CD4-positive, alpha-beta T cell treated with Interleukin-2 at 100 ng/mL for 4 hours (primary cell): ENCODE measurements at regions not wholly inside any gene's neighbourhood (a gene's known extent, or its start where the extent isn't known, plus 50 kb on each side); places are given as distances from the start of the nearest gene placed in this dataset.

Source experiments
- DNase-seq: peaks from one replicate; pipeline ENCODE4 v3.0.0-alpha.2; 2020; ENCODE audit warnings: low spot score

DNA sequence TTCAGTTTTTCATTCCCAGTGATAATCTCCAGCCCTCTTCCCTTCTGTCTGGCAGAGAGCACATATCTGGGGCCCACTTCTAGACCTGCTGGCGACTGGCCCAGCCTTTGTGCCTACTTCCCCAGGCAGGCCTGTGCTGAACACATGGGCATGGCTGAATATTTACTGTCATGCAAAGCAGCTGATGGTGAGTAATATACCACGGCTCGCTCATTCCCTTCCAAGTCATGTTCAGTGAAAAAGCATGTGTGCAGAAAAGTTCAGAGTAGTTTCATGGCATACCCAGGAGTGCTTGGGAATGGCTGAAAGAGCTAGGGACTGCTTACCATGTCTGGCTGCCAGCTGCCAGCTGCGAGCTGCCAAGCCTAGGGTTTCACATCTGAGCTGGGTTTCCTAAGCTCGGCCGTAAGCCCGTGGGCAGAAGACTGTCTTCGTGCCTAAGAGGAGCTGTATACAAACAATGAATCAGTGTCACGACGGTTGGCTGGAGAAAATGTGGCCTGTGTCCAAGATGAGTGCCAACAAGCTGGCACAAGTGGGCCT, 179.9 kb upstream of the PELI2 start:
- DNase-seq: no peak

DNA sequence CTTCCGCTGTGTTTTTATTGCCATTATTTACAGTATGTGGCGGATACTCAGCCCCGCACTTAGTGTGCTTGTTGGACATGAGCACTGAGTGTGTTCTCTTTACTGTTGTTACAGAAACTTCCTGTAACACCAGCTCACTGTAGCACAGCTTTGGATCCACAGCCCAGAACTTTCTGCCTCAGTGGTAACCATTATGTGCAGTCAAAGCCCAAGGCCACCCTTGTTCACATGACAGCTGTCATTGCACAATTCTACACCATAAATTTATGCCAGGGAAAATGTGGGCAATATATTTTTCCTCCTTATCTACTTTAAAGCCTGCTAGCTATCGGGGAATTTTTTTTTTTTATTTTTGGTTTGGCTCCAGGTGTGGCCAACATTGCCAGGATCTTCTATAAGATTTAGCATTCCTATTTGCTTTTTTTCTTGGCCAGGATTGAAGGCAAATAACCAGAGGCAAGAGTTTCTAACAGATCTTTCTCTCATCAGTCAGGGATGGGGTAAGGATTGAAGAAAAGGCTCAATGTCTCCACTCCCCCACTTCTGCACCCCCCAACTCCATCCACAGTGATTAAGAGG, 176.0 kb upstream of the PELI2 start:
- no peak for DNase-seq

DNA sequence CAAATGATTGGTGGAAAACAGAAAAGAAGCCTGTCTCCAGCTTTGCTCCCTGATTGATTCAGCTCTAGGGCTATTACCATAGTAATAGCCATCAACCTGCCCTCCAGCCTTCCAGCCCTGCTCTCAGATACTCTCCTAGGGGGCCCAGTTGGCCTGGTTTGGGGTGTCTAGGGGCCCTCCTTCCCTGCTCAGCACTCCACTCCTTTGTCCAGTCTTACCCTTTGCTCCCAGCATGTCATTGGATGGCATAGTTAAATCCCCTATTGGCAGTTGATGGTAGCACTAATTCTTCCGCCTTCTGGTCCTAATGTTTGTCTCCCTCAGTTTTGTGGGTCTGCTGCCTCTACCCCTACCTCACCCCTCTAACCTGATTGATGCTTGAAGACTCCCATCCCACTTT, 175.4 kb upstream of the PELI2 start:
- DNase-seq: no peak

DNA sequence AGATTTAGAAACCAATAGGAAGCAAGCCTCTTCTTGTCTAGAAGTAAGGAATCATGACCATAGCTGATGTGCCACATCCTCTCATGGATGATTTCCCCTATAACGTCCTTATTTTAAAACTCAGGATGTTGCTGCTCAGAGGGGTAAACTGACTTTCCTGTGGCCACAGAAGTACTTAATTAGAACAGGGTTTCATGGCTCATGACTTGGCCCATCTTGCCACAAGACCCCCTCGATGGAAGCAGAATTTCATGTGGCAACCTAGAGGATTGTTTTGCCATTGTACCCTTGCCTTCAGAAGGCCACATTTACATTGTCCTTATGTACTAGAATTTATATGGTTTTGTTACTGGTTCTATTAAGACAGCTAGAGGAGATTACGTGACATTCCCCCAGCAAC, 173.5 kb upstream of the PELI2 start:
- no peak for DNase-seq

DNA sequence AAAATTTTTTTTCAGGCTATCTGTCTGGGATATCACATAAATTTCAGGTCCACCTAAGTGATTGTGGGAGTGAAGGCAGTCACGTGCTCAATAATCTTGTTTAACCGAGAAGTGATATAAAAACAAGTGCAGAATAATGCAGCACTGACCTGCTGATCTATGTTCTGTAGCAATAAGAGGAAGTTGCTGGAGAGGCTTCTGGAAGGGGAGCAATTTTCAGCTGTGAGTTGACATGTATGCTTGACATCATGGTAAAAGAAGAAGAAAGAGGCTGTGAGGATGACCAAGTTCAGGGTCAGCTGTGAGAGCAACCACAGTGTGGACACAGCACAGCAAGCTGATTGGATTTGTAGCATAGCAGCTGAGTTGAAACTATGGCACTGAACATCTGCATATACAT, 172.0 kb upstream of the PELI2 start:
- DNase-seq: no peak

DNA sequence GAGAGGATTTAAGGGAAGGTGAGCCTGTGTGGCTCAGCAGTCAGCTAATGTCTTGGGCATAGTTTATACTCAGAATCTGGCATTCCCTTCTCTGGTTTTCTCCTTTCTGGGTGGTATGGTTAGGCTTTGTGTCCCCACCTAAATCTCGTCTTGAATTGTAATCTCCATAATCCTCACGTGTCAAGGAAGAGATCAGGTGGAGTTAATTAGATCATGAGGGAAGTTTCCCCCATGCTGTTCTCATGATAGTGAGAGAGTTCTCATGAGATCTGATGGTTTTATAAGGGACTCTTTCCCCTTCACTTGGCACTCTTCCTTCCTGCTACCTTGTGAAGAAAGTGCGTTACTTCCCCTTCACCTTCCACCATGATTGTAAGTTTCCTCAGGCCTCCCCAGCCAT, 169.8 kb upstream of the PELI2 start:
- no peak for DNase-seq

DNA sequence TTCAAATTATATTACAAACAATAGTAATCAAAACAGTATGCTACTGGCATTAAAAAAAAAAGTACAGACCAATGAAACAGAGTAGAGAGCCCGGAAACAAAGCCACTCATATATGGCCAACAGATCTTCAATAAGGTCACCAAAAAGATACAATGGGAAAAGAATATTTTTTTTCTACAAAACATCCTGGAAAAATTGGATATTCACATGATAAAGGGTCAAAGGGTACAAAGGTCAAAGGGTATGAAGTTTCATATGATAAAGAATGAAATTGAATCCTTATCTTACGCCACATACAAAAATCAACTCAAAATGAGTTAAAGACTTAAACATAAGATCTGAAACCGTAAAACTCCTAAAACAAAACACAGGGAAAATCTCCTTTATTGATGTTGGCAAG, 168.5 kb upstream of the PELI2 start:
- no peak for DNase-seq

DNA sequence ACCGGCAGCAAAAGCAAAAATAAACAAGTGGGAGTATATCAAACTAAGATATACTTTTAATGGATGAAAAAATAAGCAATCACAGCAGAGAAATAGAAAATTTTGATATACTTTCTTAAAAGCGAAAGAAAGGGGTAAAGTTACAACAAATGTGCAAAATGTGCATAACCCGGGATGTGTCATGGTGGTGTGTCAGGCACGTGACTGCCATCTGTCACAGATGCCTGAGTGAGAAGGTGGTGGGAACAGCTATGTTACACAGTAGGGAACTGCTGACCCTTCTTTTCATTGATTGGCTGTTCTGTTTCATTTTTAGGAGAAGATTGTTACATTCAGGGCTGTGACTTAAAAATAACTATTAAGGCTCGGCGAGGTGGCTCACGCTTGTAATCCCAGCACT, 168.1 kb upstream of the PELI2 start:
- DNase-seq: no peak

DNA sequence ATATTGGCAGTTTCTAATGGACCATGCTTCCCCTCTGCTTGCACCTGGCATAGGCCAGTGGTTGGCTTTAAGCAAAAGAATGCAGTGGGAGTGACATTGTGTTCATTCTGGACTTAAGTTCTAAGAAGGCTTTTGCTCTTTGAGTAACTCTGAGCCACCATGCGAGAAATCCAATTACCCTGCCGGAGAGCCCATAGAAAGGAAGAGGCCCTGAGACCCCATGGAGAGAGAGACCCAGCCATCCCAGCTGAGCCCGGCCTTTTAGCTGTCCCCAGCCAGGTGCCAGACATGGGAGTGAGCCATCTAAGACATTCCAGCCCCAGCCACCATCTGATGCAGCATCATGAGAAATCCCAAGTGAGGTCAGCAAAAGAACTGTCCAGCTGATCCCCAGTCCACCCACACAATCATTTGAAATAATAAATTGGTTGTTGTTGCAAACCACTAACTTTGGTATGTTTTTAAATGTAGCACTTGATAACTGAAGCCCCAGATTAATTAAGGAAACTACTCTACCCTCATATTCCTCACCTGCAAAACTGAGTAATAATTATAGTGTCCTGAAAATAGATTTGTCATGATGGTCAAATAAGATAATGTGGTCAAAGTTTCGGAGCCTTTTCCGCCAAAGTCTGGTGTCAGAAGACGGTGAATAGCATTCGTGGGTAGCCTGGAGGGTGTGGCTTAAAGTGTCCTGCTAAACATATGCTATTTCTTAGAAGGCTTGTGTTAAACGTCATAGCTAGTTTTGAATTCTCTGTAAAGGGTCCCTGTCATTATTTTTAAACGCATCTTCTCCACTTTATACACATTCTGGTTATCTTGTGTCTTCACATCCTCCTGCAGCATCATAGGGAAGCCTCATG, 166.6 kb upstream of the PELI2 start:
- DNase-seq: no peak

DNA sequence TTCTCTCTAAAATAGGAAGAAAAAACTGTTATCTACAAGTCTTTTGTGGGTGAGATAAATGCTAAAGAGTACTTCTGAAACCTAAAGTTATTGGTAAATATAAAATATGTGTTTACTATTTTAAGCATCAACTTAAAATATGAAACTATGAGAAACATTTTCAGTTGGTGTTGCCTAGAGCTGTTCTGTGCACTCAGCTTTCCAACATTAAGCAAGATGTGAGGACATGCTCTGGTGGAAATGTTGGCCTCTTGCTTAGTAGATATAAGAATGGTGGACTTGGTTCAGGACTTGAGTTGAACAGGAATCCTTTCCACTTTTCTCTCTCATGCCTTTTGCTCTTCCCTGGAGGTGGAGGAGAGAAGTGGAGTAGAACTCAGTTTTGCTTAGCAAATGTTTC, 164.1 kb upstream of the PELI2 start:
- DNase-seq: no peak

DNA sequence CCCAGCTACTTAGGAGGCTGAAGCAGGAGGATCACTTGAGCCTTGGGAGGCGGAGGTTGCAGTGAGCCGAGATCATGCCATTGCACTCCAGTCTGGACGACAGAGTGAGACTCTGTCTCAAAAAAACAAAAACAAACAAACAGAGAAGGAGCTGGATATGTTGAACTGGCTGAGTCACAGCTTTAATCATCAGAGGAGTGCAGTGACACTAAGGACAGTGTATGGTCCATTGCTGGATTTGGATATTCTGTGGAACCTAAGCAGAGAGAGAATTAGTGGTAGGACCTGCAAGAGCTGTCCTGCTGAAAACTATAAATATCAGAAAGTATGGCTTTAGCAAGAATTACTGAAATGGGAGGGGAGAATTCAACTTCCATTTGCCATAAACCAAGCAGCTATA, 163.0 kb upstream of the PELI2 start:
- no peak for DNase-seq

DNA sequence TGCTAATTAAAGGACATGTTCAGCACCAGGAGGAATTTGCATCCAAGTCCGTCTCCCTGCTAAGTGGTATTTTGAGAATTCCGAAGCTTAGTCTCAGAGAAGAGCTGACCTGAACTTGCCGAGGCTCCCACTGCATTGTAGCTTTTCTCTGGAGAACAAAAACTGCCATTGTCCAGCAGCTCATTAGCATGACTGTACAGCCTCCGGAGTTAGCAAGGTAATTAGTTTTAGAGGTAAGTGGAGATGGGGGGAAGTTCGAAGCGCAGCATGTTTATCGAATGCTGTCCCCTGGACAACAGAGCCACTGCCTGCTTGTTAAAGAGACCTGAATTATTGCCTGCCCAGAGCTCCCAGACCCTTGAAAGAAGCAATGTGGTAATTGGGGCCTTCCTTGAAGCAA, 160.3 kb upstream of the PELI2 start:
- DNase-seq: no peak

DNA sequence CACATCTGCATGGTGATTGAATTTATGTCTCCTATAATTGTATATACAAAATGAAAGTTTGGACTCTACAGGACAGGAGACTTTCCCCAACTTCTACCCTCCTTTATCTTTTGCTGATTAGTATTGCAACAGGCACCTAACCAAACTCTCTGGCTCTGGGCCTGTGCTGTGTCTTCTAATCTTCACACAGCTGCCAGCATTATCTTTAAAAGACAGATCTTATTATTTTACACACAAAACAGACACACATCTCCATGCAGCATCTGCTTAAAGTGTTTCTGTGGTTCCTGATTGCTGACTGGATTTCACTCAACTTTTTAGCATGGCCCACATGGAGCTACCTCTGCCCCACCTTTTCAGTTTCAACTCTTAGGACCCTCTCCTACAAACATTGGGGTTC, 154.9 kb upstream of the PELI2 start:
- no peak for DNase-seq

DNA sequence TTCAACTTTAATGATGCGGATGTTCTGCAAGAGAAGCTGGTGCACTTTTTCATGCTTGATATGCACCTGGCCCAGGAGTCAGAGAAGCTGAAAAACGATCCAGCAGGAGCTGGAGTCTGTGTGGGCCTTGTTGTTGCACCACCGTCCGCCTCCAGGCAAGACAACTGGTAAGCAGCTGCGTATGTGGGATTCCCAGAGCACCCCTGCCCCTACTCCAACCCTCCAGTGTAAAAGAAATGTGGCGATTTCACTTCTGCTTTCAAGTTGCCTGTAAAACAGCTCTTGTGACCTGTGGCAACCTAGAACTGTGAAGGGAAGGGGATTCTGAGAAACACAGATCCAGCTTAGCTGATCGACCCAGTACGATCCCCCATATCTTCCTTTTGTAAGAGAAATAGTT, 154.1 kb upstream of the PELI2 start:
- no peak for DNase-seq

DNA sequence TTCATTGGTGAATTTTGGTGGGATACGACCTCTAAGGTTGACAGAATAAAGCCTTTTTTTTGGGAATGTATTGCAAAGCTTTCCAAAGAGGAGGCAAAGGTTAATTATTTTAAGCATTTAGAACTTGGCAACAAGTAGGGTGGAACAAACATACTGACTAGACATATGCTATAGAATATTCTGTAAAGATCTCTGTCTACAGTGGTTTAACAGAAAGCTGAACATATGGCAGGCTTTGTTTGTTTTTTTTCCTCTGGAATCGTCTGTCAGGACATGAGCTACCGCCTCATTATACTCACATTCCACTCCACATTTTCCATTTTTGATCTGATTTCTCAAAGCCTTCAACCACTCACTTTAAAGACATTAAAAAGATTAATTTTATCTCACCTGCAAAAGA, 153.4 kb upstream of the PELI2 start:
- DNase-seq: no peak

DNA sequence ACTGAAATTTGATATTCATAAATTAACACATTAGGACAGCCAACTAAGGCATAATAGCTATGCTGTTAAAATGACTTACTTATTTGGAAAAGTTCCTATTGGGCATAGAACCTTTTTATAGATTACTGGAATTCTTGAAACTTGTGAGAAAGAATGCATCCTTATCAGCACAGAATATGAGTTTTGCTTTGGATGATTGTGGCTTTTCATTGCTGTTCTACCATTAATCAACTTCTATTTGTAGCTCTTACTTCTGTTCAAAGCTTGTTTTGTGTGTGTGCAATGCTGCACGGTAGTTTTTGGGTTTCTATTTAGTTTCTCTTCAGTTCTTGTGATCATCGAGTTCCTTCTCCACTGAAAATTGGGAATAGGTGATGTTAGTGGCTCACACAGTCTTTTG, 152.4 kb upstream of the PELI2 start:
- no peak for DNase-seq

DNA sequence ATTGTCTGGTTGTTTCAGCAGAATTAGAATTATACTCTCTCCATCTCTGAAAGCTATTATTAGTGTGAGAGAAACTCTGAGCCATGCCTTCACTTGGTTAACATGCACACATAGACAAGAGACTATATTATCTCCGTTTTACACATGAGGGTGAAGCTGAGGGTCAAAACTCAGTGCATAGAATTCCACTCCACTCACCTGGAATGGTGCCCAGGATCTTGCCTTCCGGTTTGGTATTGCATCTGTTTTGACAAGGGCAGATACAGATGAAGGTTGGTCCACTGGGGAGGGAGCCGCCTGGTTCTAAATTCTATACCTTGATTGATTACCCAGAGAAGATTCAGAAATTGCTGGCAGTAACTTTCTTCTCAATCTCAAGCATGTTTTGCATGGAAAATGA, 149.5 kb upstream of the PELI2 start:
- no peak for DNase-seq

DNA sequence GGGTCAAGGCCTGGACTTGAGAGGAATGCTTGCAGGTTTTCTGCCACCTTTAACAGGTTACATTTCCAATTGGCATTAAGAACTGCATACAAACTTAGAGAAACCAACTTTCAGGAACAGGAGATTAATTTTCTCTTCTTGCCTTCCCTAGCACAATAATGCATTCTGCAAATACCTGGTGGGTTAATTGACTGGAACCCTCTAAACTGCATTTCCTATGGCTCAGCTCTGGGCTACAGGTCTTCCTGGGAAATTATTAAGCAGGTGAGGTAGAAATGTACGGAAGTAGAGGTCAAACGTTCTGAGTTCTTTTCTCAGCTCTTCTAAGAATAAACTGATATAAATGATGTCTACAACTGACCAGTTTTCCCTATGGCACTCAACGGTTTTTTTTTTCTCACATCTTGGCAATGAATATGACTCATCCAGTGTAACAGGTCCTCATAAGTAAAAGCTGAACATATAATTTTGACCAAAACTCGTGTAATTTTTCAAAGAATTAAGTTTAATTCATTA, 144.9 kb upstream of the PELI2 start:
- DNase-seq: no peak

DNA sequence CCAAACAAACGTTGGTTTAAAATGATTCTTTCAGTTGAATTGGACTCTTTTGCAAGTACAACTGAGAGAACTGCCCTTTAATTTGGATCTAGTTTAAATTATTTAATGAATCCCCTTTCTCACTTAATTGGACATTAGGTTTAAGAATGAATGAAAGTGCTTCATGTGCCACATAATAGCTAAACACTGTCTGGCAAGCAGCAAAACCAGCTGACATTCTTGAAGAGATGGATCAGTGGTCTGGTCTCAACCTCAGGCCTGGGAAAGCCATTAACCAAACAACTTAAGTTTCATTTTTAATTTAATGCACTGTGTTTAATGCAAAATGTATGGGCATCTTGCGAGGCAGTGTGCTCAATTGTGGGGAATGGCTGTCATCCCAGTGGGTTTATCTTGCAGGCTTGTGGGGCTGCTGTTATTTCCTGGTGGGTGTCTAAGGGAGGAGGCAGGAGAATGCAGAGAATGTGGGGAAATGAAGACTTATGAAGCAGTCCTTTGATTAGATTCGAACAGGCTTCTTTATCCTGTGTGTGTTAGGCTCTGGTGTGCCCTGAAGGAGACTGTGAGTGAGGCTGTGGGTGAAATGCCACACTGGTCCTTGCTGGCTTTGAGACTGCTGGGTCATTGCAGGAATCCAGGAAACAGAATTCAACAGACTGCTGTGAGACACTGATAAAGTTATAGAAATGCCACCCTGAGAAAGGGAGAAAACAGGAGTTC, 144.1 kb upstream of the PELI2 start:
- DNase-seq: no peak

DNA sequence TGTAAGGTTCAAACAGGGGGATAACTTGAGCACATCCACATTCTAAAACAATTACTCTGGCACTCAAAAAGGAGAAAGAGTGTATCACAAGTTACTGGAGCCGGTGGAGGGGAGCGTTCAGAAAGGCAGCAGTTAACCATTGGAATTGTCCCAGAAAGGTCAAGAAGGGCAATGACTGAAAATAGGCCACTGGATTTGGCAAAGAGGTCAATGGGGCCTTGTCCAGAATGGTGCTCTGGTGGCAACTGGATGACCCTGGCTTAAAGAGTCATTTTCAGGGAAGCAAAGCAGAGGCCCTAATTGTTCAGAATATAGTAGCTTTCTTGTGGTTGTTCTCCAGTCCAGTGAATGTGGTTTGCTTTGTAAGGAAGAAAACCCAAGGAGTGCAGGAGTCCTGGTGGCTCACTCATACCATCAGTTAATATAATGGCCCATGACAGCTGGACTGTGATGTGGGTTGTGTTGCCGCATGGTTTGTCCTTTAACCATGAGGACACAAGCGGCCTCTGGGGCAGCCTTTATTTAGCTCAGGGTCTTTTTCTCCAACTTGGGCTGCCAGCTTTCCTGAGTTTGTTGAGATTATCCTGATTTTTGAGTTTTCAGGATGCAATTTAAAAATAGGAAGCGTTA, 142.8 kb upstream of the PELI2 start:
- no peak for DNase-seq

DNA sequence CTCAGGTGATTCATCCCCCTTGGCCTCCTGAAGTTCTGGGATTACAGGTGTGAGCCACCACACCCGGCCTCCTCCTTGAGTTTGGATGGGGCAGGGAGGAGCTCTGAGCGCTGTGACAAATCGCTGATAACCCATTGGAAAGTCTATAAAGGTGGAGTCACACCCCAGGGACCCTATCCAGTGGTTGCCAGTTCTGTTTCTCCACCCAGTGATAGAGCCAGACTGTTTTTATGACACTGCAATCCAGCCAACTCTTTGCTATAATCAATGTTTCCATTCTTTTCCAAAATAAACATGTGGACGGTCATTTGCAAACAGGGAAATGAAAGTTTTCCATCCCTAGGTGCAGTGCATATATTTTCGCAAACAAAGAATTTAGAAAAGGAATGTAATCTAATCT, 142.0 kb upstream of the PELI2 start:
- DNase-seq: no peak

DNA sequence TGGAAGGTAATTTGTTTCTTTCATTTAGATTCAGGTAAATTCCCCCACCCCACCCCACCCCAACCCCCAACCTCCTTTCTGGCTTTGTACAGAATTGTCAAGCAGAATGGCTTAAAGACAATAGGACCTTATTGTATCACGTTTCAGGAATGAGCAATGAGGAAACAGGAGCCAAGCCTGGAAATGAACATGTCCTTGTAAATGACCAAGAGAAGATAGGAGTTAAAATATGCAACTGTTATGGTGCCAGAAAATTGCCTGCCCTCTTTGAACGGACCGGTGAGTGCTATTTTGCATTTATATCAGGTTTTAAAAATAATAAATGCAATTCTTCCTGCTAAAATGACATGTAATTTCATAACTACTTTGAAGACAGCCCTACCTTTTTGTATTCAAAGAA, 141.6 kb upstream of the PELI2 start:
- no peak for DNase-seq
